SK-N-SH (cell line): ENCODE measurements at regions not wholly inside any gene's neighbourhood (a gene's known extent, or its start where the extent isn't known, plus 50 kb on each side); places are given as distances from the start of the nearest gene placed in this dataset.

ENCODE experiments used
- EP300 ChIP-seq, 2 experiments: IDR thresholded peaks; 2 replicates each; pipeline versions ENCODE4 v1.4.0 to v1.6.1; 2012; ENCODE audit warnings: borderline replicate concordance in 1 of 2, low read depth in 1 of 2, low read length in 1 of 2
- FOSL2 ChIP-seq: IDR thresholded peaks from 2 replicates; pipeline ENCODE4 v1.4.0; 2012; ENCODE audit warnings: low read depth, mild to moderate bottlenecking, moderate library complexity, borderline replicate concordance
- FOXJ3 ChIP-seq: sonication (generic); formaldehyde crosslinking; IDR thresholded peaks from 2 replicates; pipeline ENCODE4 v1.5.1; 2020; ENCODE audit warnings: mild to moderate bottlenecking, missing genetic modification reagents
- FOXM1 ChIP-seq: IDR thresholded peaks from 2 replicates; pipeline ENCODE4 v1.4.0; 2012; ENCODE audit warnings: low read depth, mild to moderate bottlenecking
- GABPA ChIP-seq: IDR thresholded peaks from 2 replicates; pipeline ENCODE4 v1.4.0; 2012; ENCODE audit warnings: low read depth, mild to moderate bottlenecking
- MXI1 ChIP-seq: IDR thresholded peaks from 2 replicates; pipeline ENCODE4 v1.6.1; 2012; ENCODE audit warnings: mild to moderate bottlenecking, low read depth, low read length, improper control_type of control experiment
- RCOR1 ChIP-seq: fragments of 150-350 bp; IDR thresholded peaks from 2 replicates; pipeline ENCODE4 v1.6.1; 2017; ENCODE audit warnings: antibody characterized with exemption, low read length
- TAF1 ChIP-seq: IDR thresholded peaks from 2 replicates; pipeline ENCODE4 v1.6.1; 2012; ENCODE audit warnings: low read depth, mild to moderate bottlenecking, low read length, moderate library complexity, borderline replicate concordance
- YY1 ChIP-seq: IDR thresholded peaks from 2 replicates; pipeline ENCODE4 v1.4.0; 2012; ENCODE audit warnings: low read depth, mild to moderate bottlenecking
- TF ChIP-seq, protein P1 (sequence below): fragments of 200-600 bp; sonication (generic); IDR thresholded peaks from 2 replicates; pipeline ENCODE4 v1.6.1; 2017; ENCODE audit warnings: antibody characterized with exemption, mild to moderate bottlenecking, moderate library complexity
- TF ChIP-seq, protein P2 (sequence below): fragments of 150-350 bp; IDR thresholded peaks from 2 replicates; pipeline ENCODE4 v1.6.1; 2017; ENCODE audit warnings: antibody characterized with exemption, low read length, low read depth, borderline replicate concordance

DNA sequence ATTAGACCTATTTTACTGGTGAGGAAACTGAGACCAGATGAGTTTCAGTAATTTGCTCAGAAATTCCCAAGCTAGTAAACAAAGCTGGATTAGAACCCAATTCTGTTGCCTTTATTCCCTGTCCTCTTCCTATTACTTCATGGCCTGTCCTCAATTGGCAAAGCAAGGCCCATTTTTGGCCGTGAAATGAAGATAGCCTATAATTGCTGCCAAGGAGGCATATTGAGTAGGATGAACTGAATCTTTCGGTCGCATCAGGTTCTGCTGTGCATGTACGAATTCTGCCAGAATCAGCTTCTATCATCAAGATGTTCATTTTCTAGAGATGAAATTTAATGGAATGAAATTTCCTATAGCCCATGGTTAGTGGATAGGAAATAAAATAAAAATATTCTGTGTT lies 1485.2 kb upstream of the PIK3C3 start:
- TF ChIP-seq, protein P1, sequence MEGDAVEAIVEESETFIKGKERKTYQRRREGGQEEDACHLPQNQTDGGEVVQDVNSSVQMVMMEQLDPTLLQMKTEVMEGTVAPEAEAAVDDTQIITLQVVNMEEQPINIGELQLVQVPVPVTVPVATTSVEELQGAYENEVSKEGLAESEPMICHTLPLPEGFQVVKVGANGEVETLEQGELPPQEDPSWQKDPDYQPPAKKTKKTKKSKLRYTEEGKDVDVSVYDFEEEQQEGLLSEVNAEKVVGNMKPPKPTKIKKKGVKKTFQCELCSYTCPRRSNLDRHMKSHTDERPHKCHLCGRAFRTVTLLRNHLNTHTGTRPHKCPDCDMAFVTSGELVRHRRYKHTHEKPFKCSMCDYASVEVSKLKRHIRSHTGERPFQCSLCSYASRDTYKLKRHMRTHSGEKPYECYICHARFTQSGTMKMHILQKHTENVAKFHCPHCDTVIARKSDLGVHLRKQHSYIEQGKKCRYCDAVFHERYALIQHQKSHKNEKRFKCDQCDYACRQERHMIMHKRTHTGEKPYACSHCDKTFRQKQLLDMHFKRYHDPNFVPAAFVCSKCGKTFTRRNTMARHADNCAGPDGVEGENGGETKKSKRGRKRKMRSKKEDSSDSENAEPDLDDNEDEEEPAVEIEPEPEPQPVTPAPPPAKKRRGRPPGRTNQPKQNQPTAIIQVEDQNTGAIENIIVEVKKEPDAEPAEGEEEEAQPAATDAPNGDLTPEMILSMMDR: no peak
- no peak for TF ChIP-seq RCOR1
- TF ChIP-seq TAF1: no peak
- TF ChIP-seq YY1: no peak
- no peak for TF ChIP-seq FOXM1
- TF ChIP-seq MXI1: no peak
- TF ChIP-seq EP300 (IDR thresholded peaks at IDR 0.05; ENCODE audit: borderline replicate concordance in 1 of 2, low read depth in 1 of 2, low read length in 1 of 2): no peak
- TF ChIP-seq FOSL2: no peak
- TF ChIP-seq GABPA: no peak
- TF ChIP-seq FOXJ3 (CRISPR knock-in tag): no peak
- TF ChIP-seq, protein P2, sequence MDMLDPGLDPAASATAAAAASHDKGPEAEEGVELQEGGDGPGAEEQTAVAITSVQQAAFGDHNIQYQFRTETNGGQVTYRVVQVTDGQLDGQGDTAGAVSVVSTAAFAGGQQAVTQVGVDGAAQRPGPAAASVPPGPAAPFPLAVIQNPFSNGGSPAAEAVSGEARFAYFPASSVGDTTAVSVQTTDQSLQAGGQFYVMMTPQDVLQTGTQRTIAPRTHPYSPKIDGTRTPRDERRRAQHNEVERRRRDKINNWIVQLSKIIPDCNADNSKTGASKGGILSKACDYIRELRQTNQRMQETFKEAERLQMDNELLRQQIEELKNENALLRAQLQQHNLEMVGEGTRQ: no peak
